Fibroblast of lung (primary cell): ENCODE measurements at regions not wholly inside any gene's neighbourhood (a gene's known extent, or its start where the extent isn't known, plus 50 kb on each side); places are given as distances from the start of the nearest gene placed in this dataset.

ENCODE experiments used
- DNase-seq, 2 donors: peaks; one replicate each; pipeline versions ENCODE4 v3.0.0 to v3.0.0-alpha.2; 2010; ENCODE audit warnings: low read depth in 2 of 2
- H2AFZ ChIP-seq: 2 replicates; pipeline ENCODE4 v1.5.1; 2012; ENCODE audit warnings: low read length, control low read depth, inconsistent platforms
- H3K27ac ChIP-seq: 2 replicates; pipeline ENCODE4 v1.5.1; 2011; ENCODE audit warnings: low read length, control low read depth; ENCODE audit not compliant: insufficient read depth
- H3K27me3 ChIP-seq: 2 replicates; pipeline ENCODE4 v1.5.1; 2011; ENCODE audit warnings: mild to moderate bottlenecking, low read length; ENCODE audit not compliant: control insufficient read depth, insufficient read depth
- H3K36me3 ChIP-seq: 2 replicates; pipeline ENCODE4 v1.5.1; 2011; ENCODE audit warnings: low read length; ENCODE audit not compliant: control insufficient read depth, insufficient read depth
- H3K4me1 ChIP-seq: 2 replicates; pipeline ENCODE4 v1.5.1; 2011; ENCODE audit warnings: low read length; ENCODE audit not compliant: control insufficient read depth, insufficient read depth; ENCODE audit errors: extremely low read depth
- H3K4me2 ChIP-seq: 2 replicates; pipeline ENCODE4 v1.5.1; 2011; ENCODE audit warnings: low read length, control low read depth; ENCODE audit not compliant: insufficient read depth; ENCODE audit errors: extremely low read depth
- H3K4me3 ChIP-seq, 4 experiments: fragments of 200-600 bp in 1 of 4; sonication (generic) in 1 of 4; replicated peaks in 1 of 4; 2 replicates each; pipeline ENCODE4 v1.5.1; 2011 to 2016; ENCODE audit warnings: low read length in 4 of 4, low read depth in 3 of 4, mild to moderate bottlenecking in 3 of 4, control low read depth in 2 of 4, inconsistent platforms in 1 of 4, mixed read lengths in 1 of 4; ENCODE audit not compliant: insufficient read depth in 1 of 4; ENCODE audit errors: control extremely low read depth in 1 of 4
- H3K79me2 ChIP-seq: 2 replicates; pipeline ENCODE4 v1.5.1; 2012; ENCODE audit warnings: mild to moderate bottlenecking, low read length, inconsistent platforms; ENCODE audit not compliant: control insufficient read depth, insufficient read depth
- H3K9ac ChIP-seq: 2 replicates; pipeline ENCODE4 v1.5.1; 2011; ENCODE audit warnings: mild to moderate bottlenecking, low read length, control low read depth; ENCODE audit not compliant: insufficient read depth
- H3K9me3 ChIP-seq: 2 replicates; pipeline ENCODE4 v1.5.1; 2012; ENCODE audit warnings: low read depth, low read length; ENCODE audit not compliant: control insufficient read depth, insufficient read depth
- H4K20me1 ChIP-seq: 2 replicates; pipeline ENCODE4 v1.5.1; 2011; ENCODE audit warnings: low read length; ENCODE audit not compliant: control insufficient read depth, insufficient read depth; ENCODE audit errors: extremely low read depth
- CTCF ChIP-seq, 2 donors: IDR thresholded peaks in 1 of 2; conservative IDR thresholded peaks in 1 of 2; 1 replicate in 1 of 2; 2 replicates in 1 of 2; pipeline ENCODE4 v1.5.1; 2011 to 2012; ENCODE audit warnings: low read length in 2 of 2, control low read depth in 1 of 2, inconsistent platforms in 1 of 2, low read depth in 1 of 2, mild to moderate bottlenecking in 1 of 2
- EZH2 ChIP-seq: IDR thresholded peaks from 2 replicates; pipeline ENCODE4 v1.5.1; 2012; ENCODE audit warnings: low read length, control low read depth, mild to moderate bottlenecking; ENCODE audit errors: missing control alignments

DNA sequence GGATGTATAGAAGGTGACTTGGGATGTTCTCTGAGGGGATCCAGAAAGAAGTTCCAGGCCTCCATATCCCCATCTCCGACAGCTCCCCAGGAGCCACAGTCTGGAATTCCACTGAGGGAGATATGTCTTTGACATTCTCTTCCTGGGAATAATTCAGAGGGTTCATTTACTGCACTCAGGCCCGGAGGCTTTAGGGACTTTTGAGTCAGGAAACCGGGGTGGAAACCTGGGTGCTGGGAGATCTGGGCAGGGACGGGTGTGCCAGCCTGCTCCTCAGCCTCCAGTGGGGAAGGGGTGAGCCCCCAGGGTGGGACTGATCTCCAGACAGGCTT lies 147.7 kb downstream of the SMAD6 start:
- no peaks in the 10 kb centered on the region for H3K27me3 ChIP-seq
- H3K27ac ChIP-seq = no peak overlapping the region
- no peak for DNase-seq
- H3K9me3 ChIP-seq = no peaks in the 10 kb centered on the region
- H3K79me2 ChIP-seq = peaks cover 2% of the 10 kb centered on the region
- no peaks in the 10 kb centered on the region for H4K20me1 ChIP-seq
- H3K4me2 ChIP-seq = no peak overlapping the region
- no peak overlapping the region for H3K9ac ChIP-seq
- H3K4me3 ChIP-seq = no peak overlapping the region
- no peak overlapping the region for H2AFZ ChIP-seq
- TF ChIP-seq CTCF (conservative IDR thresholded peaks at IDR 0.05 in 1 of 2, IDR thresholded peaks at IDR 0.05 in 1 of 2; ENCODE audit: low read depth in 1 of 2, low read length in 2 of 2) (no peak), EZH2 (no peak)
- peaks cover 7% of the 10 kb centered on the region for H3K4me1 ChIP-seq
- no peaks in the 10 kb centered on the region for H3K36me3 ChIP-seq

DNA sequence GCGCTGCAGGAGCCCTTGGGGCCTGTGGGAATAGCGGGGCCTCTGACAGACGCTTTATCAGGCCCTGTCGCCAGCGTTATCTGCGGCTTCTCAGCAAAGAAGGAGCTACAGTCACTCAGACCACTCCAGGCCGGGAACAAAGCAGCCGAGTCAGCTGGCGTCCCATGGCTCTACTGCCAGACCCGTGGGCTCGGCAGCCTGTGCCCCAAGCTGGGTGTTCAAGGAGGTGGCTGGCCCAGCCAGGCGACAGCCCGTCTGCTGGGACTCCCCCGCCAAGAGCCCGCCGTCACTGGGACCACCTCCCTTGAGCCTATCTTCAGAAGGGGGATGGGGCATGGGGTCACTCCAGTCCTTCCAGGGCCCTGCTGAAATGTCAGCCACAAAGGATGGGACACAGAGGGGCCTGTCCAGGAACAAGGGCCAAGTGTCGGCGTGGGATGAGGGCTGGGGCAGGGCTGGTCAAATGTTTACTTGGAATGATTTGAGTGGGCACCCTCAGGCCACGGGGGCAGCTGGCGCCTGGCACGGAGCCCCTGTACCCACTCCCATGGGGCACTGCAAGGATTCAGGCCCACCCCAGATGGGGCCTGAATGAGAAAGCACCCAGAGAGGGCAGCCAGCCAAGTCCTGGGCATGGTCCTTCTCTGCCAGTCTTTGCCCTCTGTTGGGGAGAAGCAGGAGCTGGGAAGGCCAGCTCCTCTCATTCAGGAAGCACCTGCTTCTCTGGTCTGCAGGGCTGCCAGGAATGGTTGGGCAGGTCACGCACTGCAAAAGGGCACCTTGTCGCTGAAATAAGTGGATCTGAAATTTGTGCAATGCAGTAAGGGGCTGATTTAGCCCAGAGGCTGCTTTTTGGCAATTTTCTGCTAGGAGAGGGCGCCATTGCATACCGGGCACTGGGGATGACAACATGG lies 148.3 kb downstream of the SMAD6 start:
- no peak for TF ChIP-seq EZH2
- TF ChIP-seq CTCF (conservative IDR thresholded peaks at IDR 0.05 in 1 of 2, IDR thresholded peaks at IDR 0.05 in 1 of 2; ENCODE audit: low read depth in 1 of 2, low read length in 2 of 2) = no peak
- no peak overlapping the region for H2AFZ ChIP-seq
- no peak overlapping the region for H3K9ac ChIP-seq
- no peak for DNase-seq
- no peaks in the 10 kb centered on the region for H3K36me3 ChIP-seq
- H3K79me2 ChIP-seq = peaks cover 2% of the 10 kb centered on the region
- no peaks in the 10 kb centered on the region for H4K20me1 ChIP-seq
- peak overlapping the region; percentile 0 for H3K27ac ChIP-seq
- no peak overlapping the region for H3K4me3 ChIP-seq
- H3K4me2 ChIP-seq = no peak overlapping the region
- no peaks in the 10 kb centered on the region for H3K27me3 ChIP-seq
- no peaks in the 10 kb centered on the region for H3K9me3 ChIP-seq
- H3K4me1 ChIP-seq = peaks cover 7% of the 10 kb centered on the region

GRCh38 chr15:66850996-66851310 lies 148.9 kb downstream of the SMAD6 start:
- no peaks in the 10 kb centered on the region for H4K20me1 ChIP-seq
- H3K36me3 ChIP-seq = no peaks in the 10 kb centered on the region
- peak in 1 of 2 donors; percentile 17 for DNase-seq
- H3K27ac ChIP-seq = peak overlapping the region; percentile 0
- peaks cover 7% of the 10 kb centered on the region for H3K4me1 ChIP-seq
- no peak overlapping the region for H3K4me3 ChIP-seq
- no peak overlapping the region for H2AFZ ChIP-seq
- no peak overlapping the region for H3K4me2 ChIP-seq
- H3K9ac ChIP-seq = no peak overlapping the region
- no peaks in the 10 kb centered on the region for H3K9me3 ChIP-seq
- H3K79me2 ChIP-seq = peaks cover 2% of the 10 kb centered on the region
- TF ChIP-seq EZH2 = no peak
- no peak for TF ChIP-seq CTCF (conservative IDR thresholded peaks at IDR 0.05 in 1 of 2, IDR thresholded peaks at IDR 0.05 in 1 of 2; ENCODE audit: low read depth in 1 of 2, low read length in 2 of 2)
- H3K27me3 ChIP-seq = no peaks in the 10 kb centered on the region
